Activated CD4-positive, alpha-beta T cell treated with anti-CD3 and anti-CD28 coated beads for 36 hours (primary cell): ENCODE measurements at regions not wholly inside any gene's neighbourhood (a gene's known extent, or its start where the extent isn't known, plus 50 kb on each side); places are given as distances from the start of the nearest gene placed in this dataset.

Experiments used
- ATAC-seq: fragments of 200-7000 bp; cut with Tn5 transposase; one replicate; pipeline ENCODE4 v1.10.0; 2021; ENCODE audit warnings: mild to moderate bottlenecking, moderate library complexity
- CTCF ChIA-PET: fragments of 350-600 bp; sonication (Branson Sonifier 250); formaldehyde crosslinking; loops from one replicate; lab custom pipeline; 2021; ENCODE audit warnings: antibody characterized with exemption; lab: Charles Lee
- POLR2A ChIA-PET: fragments of 350-600 bp; sonication (Branson Sonifier 250); formaldehyde crosslinking; loops from one replicate; lab custom pipeline; 2021; ENCODE audit warnings: antibody characterized with exemption, inconsistent platforms; lab: Charles Lee
- DNase-seq: peaks from one replicate; pipeline ENCODE4 v3.0.0-alpha.2; 2020
- H3K27ac Mint-ChIP-seq: one replicate; pipeline ENCODE4 v1.8.0; 2021; ENCODE audit warnings: mixed read lengths
- H3K27me3 Mint-ChIP-seq: one replicate; pipeline ENCODE4 v1.8.0; 2021; ENCODE audit warnings: mixed read lengths
- H3K36me3 Mint-ChIP-seq: one replicate; pipeline ENCODE4 v1.8.0; 2021; ENCODE audit warnings: low read depth, mixed read lengths
- H3K4me1 Mint-ChIP-seq: one replicate; pipeline ENCODE4 v1.8.0; 2021; ENCODE audit warnings: mixed read lengths
- H3K4me3 Mint-ChIP-seq: one replicate; pipeline ENCODE4 v1.8.0; 2021; ENCODE audit warnings: mild to moderate bottlenecking, moderate library complexity, mixed read lengths
- H3K9me3 Mint-ChIP-seq: one replicate; pipeline ENCODE4 v1.8.0; 2021; ENCODE audit warnings: low read depth, mixed read lengths
- intact Hi-C, 2 experiments: fragments of 100-400 bp; cut with DNase I in 1 of 2; cut with micrococcal nuclease in 1 of 2; formaldehyde crosslinking; loops; one replicate each; pipeline versions ENCODE4 v1.14.2 to v1.15.1; 2022 to 2024; cut with DNase I, micrococcal nuclease

DNA sequence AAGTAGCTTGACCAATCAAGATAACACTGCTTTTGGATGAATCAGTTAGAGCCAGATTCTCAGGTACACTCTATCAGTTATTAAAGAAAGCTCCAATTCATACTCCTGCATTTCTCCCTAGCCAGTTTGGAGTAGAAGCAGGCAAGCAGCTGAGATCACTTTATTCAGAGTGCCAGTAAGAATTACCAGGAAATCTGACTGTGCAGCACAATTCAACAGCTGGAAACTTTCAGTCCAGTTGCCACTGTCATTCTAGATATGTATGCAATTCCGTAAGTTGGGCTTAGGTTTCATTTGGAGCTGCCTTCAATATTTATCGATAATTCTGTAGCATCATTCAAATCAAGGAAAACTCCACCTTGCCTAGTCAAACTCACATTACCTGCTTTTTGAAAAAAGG lies 2625.6 kb upstream of the PCDH20 start:
- peaks cover 3% of the 10 kb centered on the region for H3K9me3 Mint-ChIP-seq
- ChIA-PET POLR2A (no interaction called here), CTCF (no interaction called here)
- no peak overlapping the region for H3K4me3 Mint-ChIP-seq
- DNase-seq, result no peak
- no peak overlapping the region for H3K27ac Mint-ChIP-seq
- ATAC-seq, result no peak
- H3K27me3 Mint-ChIP-seq, result no peaks in the 10 kb centered on the region
- intact Hi-C loops, result no loop called here
- no peaks in the 10 kb centered on the region for H3K4me1 Mint-ChIP-seq
- H3K36me3 Mint-ChIP-seq, result no peaks in the 10 kb centered on the region

DNA sequence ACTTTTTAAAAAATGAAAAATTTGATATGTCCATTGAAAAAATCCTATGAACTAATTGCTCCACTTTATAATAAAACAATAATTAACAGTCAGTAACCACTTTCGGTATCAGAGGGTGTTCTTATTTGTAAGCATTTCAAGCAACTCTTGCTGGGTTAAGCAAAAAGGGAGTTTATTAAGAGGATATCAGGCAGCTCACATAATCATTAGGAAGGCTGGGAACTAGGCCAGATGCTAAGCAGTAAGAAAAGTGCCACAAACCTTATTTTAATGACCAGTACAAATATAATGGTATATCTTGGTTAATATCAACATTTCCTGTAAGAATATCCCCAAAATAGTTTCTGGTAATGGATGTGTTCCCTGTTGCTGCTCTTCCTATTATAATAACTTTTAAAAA lies 2618.3 kb upstream of the PCDH20 start:
- Mint-ChIP-seq H3K27ac (no peak overlapping the region), H3K36me3 (no peaks in the 10 kb centered on the region), H3K4me3 (no peak overlapping the region), H3K9me3 (peaks cover 2% of the 10 kb centered on the region), H3K27me3 (no peaks in the 10 kb centered on the region), H3K4me1 (no peaks in the 10 kb centered on the region)
- DNase-seq (no peak), ATAC-seq (no peak)
- CTCF ChIA-PET, result no interaction called here
- POLR2A ChIA-PET, result no interaction called here
- intact Hi-C loops, result no loop called here

DNA sequence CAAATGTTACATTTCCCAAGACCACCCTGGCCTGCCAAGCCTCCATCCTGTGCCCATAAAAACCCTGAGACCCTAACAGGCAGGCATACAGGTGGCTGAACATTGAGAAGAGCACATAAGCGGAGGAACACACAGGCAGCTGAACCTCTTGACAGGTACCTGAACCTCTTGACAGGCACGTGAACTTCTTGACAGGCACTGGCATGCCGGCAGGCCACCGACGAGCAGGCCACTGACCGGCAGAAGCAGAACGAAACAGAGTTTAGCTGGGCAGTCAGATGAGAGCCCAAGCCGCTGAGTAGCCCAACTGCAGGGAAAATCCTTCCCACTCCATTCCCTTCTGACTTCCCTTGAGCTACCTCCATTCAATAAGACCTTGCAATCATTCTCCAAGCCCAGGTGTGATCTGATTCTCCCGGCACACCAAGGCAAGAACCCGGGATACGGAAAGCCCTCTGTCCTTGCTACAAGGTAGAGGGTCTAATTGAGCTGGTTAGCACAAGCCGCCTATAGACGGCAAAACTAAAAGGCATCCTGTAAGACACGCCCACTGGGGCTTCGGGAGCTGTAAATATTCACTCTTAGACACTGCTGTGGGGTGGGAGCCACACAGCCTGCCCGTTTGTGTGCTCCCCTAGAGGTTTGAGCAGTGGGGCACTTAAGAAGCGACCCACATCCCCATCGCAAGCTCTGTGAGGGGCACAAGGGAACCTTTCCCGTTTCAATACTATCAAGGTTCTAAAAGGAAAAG lies 2613.9 kb upstream of the PCDH20 start:
- H3K36me3 Mint-ChIP-seq, result no peaks in the 10 kb centered on the region
- no peak overlapping the region for H3K27ac Mint-ChIP-seq
- ChIA-PET POLR2A (no interaction called here), CTCF (interaction anchor here (0.6 kb wide), 2 partner anchors 531 to 1395 kb away, joined by 3 read pairs; no protein-coding TSS in a partner anchor)
- DNase-seq (no peak), ATAC-seq (no peak)
- H3K4me1 Mint-ChIP-seq, result no peaks in the 10 kb centered on the region
- peaks cover 9% of the 10 kb centered on the region for H3K9me3 Mint-ChIP-seq
- H3K4me3 Mint-ChIP-seq, result no peak overlapping the region
- intact Hi-C loops, result no loop called here
- no peaks in the 10 kb centered on the region for H3K27me3 Mint-ChIP-seq

DNA sequence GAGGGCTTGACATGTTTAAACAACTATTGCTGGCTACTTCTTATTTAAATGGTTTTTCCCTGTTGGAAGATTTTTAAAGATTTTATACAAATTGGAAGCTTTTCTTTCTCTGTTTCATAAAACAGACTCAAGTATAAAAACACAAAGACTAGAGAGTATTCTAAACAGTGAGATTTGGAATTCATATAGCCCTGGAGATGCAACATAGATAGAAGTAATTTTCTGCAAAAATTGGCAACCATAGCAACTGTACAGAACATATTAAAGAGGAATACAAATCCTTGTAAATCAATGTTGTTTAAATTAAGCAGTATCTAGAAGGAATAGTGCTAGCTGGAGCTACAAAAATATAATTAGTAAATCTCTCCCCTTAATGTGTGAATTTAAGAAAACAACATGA lies 2612.9 kb upstream of the PCDH20 start:
- no peaks in the 10 kb centered on the region for H3K4me1 Mint-ChIP-seq
- H3K9me3 Mint-ChIP-seq, result peaks cover 9% of the 10 kb centered on the region
- H3K27me3 Mint-ChIP-seq, result no peaks in the 10 kb centered on the region
- no peak overlapping the region for H3K4me3 Mint-ChIP-seq
- intact Hi-C loops, result no loop called here
- DNase-seq (no peak), ATAC-seq (no peak)
- POLR2A ChIA-PET, result no interaction called here
- H3K27ac Mint-ChIP-seq, result no peak overlapping the region
- H3K36me3 Mint-ChIP-seq, result no peaks in the 10 kb centered on the region
- CTCF ChIA-PET, result no interaction called here

DNA sequence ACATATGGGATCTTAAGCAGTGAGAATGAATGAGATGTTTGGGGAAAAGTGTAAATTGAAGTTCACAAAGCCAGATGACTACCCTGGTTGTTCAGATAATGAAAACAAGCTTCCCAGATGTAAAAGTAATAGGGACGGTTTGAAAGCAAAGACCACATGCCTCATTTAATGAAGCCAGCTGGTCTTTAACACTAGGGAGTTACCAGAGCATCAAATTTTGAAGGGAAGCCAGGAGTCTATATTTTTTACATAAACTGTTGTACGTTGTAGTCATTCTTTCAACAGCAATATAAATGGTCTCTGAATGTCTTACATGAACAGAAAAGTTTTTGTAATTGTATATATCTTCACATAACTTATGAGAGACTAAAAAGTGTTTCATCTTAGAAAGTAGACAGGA lies 2604.5 kb upstream of the PCDH20 start:
- CTCF ChIA-PET, result no interaction called here
- H3K36me3 Mint-ChIP-seq, result no peaks in the 10 kb centered on the region
- intact Hi-C loops, result no loop called here
- no peak overlapping the region for H3K27ac Mint-ChIP-seq
- POLR2A ChIA-PET, result no interaction called here
- H3K9me3 Mint-ChIP-seq, result peaks cover 14% of the 10 kb centered on the region
- ATAC-seq (no peak), DNase-seq (no peak)
- no peaks in the 10 kb centered on the region for H3K27me3 Mint-ChIP-seq
- H3K4me1 Mint-ChIP-seq, result no peaks in the 10 kb centered on the region
- no peak overlapping the region for H3K4me3 Mint-ChIP-seq

DNA sequence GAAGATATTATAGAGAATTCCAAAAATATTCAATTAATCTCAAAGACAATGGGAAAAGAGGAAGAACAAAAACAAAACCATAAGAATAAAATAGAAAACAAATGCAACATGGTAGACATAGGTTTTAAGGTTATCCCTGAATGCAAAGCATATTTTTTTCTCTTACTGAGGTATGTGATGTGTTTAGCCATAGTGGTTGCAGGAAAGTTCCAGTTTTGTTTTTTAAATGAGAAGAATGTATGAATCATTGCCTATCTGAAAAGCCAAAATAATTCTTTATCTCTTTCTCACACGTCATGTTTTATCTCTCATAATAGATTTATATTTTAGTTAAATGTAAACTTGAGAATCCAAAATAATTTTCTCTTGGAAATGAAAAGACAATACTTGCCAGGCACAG lies 2591.7 kb upstream of the PCDH20 start:
- ChIA-PET POLR2A (no interaction called here), CTCF (interaction anchor here (1.3 kb wide), 1 partner anchor 10 kb away, joined by 3 read pairs; no protein-coding TSS in a partner anchor)
- Mint-ChIP-seq H3K4me3 (no peak overlapping the region), H3K9me3 (peaks cover 5% of the 10 kb centered on the region), H3K27ac (no peak overlapping the region), H3K4me1 (no peaks in the 10 kb centered on the region), H3K27me3 (no peaks in the 10 kb centered on the region), H3K36me3 (no peaks in the 10 kb centered on the region)
- intact Hi-C loops, result no loop called here
- no peak for ATAC-seq
- no peak for DNase-seq

DNA sequence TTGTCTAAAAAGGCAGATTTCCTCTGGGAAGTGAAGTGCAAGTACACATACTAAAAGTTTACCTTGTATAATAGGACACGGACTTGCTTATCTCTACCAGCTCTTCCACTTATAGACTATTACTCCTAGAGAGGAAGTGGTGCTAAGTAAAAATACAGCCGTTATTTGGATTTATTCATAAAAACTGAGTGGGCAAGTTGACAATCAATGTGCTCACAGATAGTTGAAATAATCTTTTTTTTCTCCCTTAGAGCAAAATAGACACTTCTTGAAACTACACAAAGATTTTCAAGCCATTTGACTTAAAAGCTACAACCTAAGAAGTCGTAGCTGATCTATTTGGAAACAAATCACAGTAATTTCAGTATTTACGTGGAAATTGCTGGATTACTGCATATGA lies 2584.7 kb upstream of the PCDH20 start:
- ATAC-seq, result no peak
- intact Hi-C loops, result no loop called here
- POLR2A ChIA-PET, result no interaction called here

DNA sequence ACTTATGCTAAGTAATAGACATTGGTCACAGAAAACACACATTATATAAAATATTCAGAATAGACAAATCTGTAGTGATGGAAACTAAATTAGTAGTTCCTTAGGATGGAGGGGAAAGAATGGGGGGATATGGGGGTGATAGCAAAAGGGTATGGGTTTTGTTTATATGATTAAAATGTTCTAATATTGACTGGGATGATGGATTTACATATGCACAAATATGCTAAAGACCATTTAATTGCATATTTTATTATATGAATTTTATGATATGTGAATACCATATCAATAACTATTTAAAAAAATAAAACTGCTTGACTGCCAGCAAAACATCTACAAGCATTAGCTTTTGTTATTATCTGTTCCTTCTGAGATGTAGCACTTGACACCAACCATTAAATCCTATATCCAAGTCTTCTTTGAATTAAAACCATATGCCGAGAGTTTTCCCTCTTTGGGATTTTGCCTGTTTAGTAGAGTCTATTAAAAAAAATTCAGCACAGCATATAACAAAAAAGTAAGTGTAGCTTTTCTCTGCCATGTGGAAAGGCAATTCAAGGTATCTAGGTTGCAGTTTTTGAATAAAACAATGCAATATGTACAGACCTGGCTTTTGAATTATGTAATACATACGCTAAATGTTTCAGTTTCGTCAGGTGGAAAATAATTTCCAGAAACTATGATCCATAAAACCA lies 2584.1 kb upstream of the PCDH20 start:
- ATAC-seq, result no peak

More for the DNA sequence above, 2584.7 kb upstream of the PCDH20 start:
- DNase-seq, result no peak
- Mint-ChIP-seq H3K36me3 (no peaks in the 10 kb centered on the region), H3K4me3 (no peak overlapping the region), H3K4me1 (no peaks in the 10 kb centered on the region), H3K9me3 (peaks cover 7% of the 10 kb centered on the region), H3K27ac (no peak overlapping the region), H3K27me3 (no peaks in the 10 kb centered on the region)
- CTCF ChIA-PET, result no interaction called here

DNA sequence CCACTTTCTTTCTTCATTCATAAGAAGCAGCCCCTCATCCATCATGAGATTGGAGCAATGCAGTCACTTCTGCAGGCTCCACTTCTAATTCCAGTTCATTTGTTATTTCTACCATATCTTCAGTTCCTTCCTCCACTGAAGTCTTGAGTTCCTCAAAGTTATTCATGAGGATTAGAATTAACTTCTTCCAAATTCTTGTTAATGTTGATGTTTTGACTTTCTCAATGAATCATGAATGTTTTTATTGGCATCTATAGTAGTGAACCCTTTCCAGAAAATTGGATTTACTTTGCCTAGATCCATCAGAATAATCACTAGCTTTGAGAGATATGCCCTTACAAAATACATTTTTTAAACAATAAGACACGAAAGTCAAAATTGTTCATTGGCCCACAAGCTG lies 2567.7 kb upstream of the PCDH20 start:
- DNase-seq (no peak), ATAC-seq (no peak)
- Mint-ChIP-seq H3K9me3 (peaks cover 17% of the 10 kb centered on the region), H3K27ac (no peak overlapping the region), H3K4me3 (no peak overlapping the region), H3K27me3 (no peaks in the 10 kb centered on the region), H3K4me1 (no peaks in the 10 kb centered on the region), H3K36me3 (no peaks in the 10 kb centered on the region)
- intact Hi-C loops, result no loop called here
- CTCF ChIA-PET, result no interaction called here
- POLR2A ChIA-PET, result no interaction called here

More for the DNA sequence above, 2584.1 kb upstream of the PCDH20 start:
- Mint-ChIP-seq H3K27me3 (no peaks in the 10 kb centered on the region), H3K4me3 (no peak overlapping the region), H3K9me3 (peaks cover 5% of the 10 kb centered on the region), H3K4me1 (no peaks in the 10 kb centered on the region), H3K27ac (no peak overlapping the region), H3K36me3 (no peaks in the 10 kb centered on the region)
- intact Hi-C loops, result no loop called here
- DNase-seq, result no peak
- POLR2A ChIA-PET, result no interaction called here
- CTCF ChIA-PET, result no interaction called here

DNA sequence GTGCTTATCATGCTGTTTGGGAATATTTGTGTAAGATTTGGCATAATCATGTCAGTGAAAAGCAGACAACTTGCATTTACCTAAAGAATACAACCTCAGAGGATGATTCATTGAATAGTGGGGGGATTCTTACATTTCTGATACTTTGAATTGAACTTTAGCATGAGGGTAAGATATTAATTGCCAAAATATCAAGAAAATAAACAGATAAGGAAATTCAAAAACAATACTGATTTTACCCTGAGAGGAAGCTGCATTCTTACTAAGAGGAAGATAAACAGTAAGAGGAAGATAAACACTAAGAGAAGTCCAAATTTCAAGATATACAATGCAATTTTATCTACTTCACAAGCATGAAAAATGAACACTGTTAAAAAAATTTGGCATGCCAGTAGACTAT lies 2564.3 kb upstream of the PCDH20 start:
- H3K4me3 Mint-ChIP-seq, result no peak overlapping the region
- CTCF ChIA-PET, result no interaction called here

DNA sequence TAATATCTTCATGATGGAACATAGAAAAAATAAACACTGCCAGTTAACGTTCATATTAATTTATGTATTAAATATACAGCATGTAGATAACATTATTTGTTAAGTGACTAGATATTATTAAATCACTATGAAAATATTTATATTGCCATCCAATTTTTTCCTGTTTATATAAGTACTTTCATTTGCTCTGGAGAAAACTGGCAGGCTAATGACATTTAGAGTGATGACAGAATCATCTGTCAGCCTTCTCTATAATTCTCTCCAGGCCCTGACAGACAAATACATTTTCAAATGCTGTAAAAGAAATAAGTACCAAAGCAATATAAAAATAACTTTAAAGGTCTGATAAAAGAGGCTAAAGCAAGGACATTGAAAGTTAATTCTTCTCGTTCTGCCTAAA lies 2556.7 kb upstream of the PCDH20 start:
- POLR2A ChIA-PET, result no interaction called here
- Mint-ChIP-seq H3K27me3 (no peaks in the 10 kb centered on the region), H3K9me3 (peaks cover 22% of the 10 kb centered on the region), H3K36me3 (no peaks in the 10 kb centered on the region), H3K4me1 (no peaks in the 10 kb centered on the region), H3K4me3 (no peak overlapping the region), H3K27ac (no peak overlapping the region)
- ATAC-seq, result no peak
- intact Hi-C loops, result no loop called here
- CTCF ChIA-PET, result no interaction called here
- no peak for DNase-seq

More for the DNA sequence above, 2564.3 kb upstream of the PCDH20 start:
- H3K4me1 Mint-ChIP-seq, result no peaks in the 10 kb centered on the region
- H3K36me3 Mint-ChIP-seq, result no peaks in the 10 kb centered on the region
- no peak overlapping the region for H3K27ac Mint-ChIP-seq
- POLR2A ChIA-PET, result no interaction called here
- intact Hi-C loops, result no loop called here
- H3K27me3 Mint-ChIP-seq, result no peaks in the 10 kb centered on the region
- H3K9me3 Mint-ChIP-seq, result peaks cover 17% of the 10 kb centered on the region
- no peak for DNase-seq
- ATAC-seq, result no peak

DNA sequence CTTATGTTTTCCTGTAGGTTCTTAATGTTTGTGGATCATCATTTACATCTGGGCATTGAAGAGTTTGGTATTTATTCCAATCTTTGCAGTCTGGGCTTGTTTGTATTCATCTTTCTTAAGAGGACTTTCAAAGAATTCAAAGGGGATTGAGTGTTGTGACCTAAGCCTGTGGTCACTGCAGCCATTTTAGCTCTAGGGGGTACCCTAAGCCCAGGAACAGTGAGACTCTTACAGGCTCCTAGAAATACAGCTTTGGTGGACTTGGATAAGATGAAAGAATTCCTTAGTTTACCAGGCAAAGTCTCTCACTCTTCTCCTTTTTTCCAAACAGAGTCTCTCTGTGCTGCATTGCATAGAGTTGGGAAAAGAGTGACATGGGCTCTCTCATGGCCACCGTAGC lies 2539.0 kb upstream of the PCDH20 start:
- H3K27me3 Mint-ChIP-seq, result no peaks in the 10 kb centered on the region
- peaks cover 17% of the 10 kb centered on the region for H3K9me3 Mint-ChIP-seq
- no peaks in the 10 kb centered on the region for H3K4me1 Mint-ChIP-seq
- ChIA-PET CTCF (no interaction called here), POLR2A (no interaction called here)
- no peaks in the 10 kb centered on the region for H3K36me3 Mint-ChIP-seq
- no peak overlapping the region for H3K4me3 Mint-ChIP-seq
- no peak for ATAC-seq
- no peak overlapping the region for H3K27ac Mint-ChIP-seq
- no peak for DNase-seq
- intact Hi-C loops, result no loop called here
